Peyer's patch (tissue), 4 donors: ENCODE measurements at regions not wholly inside any gene's neighbourhood (a gene's known extent, or its start where the extent isn't known, plus 50 kb on each side); places are given as distances from the start of the nearest gene placed in this dataset.
A peak's percentile ranks its signal among the peaks of the same experiment; 100 is the strongest.

Source experiments
- CTCF ChIP-seq, 6 experiments: fragments of 450-650 bp in 4 of 6; fragments of 200-600 bp in 2 of 6; sonication (generic) in 1 of 6; IDR thresholded peaks; one replicate each; pipeline ENCODE4 v1.5.1; 2017 to 2019; ENCODE audit warnings: antibody characterized with exemption in 6 of 6, mild to moderate bottlenecking in 3 of 6, moderate library complexity in 1 of 6
- POLR2A ChIP-seq, 2 donors: fragments of 450-650 bp; IDR thresholded peaks; one replicate each; pipeline ENCODE4 v1.5.1; 2017; ENCODE audit warnings: antibody characterized with exemption in 2 of 2, mild to moderate bottlenecking in 2 of 2, moderate library complexity in 2 of 2

DNA sequence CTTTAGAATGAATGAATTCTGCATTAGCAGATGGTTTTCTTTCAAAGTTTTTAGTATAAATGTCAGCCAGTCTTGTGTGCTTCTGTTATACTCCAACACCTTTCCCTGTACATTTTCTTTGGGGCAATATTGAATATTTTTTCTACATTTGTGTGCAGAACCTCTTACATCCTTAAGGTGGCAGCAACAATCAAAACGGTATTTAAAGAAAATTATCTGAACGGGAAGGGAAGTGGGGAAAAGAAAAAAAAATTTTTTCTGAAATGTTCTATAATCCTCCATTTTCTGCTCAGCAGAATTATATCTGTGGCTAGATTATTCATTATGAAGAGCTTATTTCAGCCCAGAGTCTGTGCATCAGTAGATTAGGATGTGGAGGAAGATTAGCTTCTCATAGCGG, 347.3 kb upstream of the RAG2 start:
- TF ChIP-seq CTCF (IDR thresholded peaks at IDR 0.05) (peak in 3 of 6 experiments; percentile 9 to 27 (median 13)), POLR2A (IDR thresholded peaks at IDR 0.05) (no peak)
